ENCODE measurements at regions not wholly inside any gene's neighbourhood (a gene's known extent, or its start where the extent isn't known, plus 50 kb on each side); places are given as distances from the start of the nearest gene placed in this dataset.

DNA sequence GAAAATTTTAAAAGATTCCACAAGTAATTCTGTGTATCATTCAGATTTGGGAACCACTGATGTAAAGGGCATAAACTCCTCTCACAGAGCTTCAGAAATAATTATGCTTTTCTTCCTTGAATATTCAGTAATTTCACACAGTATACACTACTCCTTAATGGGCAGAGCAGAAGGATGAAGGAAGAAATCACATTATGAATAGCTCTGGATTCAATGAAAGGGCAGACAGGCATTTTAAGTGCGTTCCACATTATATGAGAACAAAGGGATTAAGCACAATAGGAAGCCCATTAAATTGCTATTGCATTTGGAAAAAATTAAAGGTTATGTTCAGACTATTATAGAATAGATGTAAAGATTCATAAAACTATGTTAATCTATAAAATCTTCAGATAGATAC is 142.6 kb downstream of the PDHA2 start:
- Histone ChIP-seq H3K4me1 (no peaks in the 10 kb centered on the region), H3K9me3 (no peaks in the 10 kb centered on the region), H3K27ac (no peak overlapping the region), H3K27me3 (no peaks in the 10 kb centered on the region), H3K36me3 (no peaks in the 10 kb centered on the region), H3K4me3 (no peak overlapping the region)
- no peak for DNase-seq
- no peak for TF ChIP-seq POLR2AphosphoS5 (IDR thresholded peaks at IDR 0.05)
- TF ChIP-seq POLR2A (IDR thresholded peaks at IDR 0.05), result no peak
- TF ChIP-seq, protein P1, sequence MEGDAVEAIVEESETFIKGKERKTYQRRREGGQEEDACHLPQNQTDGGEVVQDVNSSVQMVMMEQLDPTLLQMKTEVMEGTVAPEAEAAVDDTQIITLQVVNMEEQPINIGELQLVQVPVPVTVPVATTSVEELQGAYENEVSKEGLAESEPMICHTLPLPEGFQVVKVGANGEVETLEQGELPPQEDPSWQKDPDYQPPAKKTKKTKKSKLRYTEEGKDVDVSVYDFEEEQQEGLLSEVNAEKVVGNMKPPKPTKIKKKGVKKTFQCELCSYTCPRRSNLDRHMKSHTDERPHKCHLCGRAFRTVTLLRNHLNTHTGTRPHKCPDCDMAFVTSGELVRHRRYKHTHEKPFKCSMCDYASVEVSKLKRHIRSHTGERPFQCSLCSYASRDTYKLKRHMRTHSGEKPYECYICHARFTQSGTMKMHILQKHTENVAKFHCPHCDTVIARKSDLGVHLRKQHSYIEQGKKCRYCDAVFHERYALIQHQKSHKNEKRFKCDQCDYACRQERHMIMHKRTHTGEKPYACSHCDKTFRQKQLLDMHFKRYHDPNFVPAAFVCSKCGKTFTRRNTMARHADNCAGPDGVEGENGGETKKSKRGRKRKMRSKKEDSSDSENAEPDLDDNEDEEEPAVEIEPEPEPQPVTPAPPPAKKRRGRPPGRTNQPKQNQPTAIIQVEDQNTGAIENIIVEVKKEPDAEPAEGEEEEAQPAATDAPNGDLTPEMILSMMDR (IDR thresholded peaks at IDR 0.05), result no peak
- TF ChIP-seq EP300 (IDR thresholded peaks at IDR 0.05; ENCODE audit: low read depth), result no peak
- 69 to 75% methylated on average over 1 of the region's 1 CpG for WGBS, 2 donors (ENCODE audit: low coverage in 1 of 2)
- in situ Hi-C loops (cut with MboI; ENCODE audit: low pct_ligation_motif_present in 1 of 4, low pct_unique_long_range_greater_than_20kb in 1 of 4, low sequenced_read_pairs in 3 of 4) (no loop called here), intact Hi-C loops (cut with DNase I; ENCODE audit: low total_unique reads) (no loop called here)

DNA sequence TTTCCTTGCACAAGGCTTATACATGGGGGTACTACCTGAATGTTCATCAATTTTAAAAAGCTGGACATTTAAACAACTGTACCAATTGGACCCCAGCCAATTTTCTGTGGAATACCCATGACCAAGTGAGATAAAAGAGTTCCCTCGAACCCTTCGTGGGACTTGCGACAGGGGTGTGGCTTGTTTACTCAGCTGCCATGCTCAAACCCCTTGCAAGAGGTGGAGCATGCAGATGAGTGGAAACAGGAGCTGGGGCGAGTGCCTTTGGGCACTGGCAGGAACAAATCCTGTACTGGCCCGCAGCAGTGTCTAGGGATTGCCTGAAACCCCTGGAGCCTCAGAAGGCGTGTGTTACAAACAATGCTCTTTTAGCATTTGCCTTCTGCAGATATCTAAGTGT is 144.2 kb downstream of the PDHA2 start:
- Histone ChIP-seq H3K9me3 (no peaks in the 10 kb centered on the region), H3K27ac (no peak overlapping the region), H3K27me3 (no peaks in the 10 kb centered on the region), H3K4me1 (no peaks in the 10 kb centered on the region), H3K4me3 (no peak overlapping the region), H3K36me3 (no peaks in the 10 kb centered on the region)
- no peak for DNase-seq
- TF ChIP-seq EP300 (IDR thresholded peaks at IDR 0.05; ENCODE audit: low read depth), result no peak
- TF ChIP-seq POLR2AphosphoS5 (IDR thresholded peaks at IDR 0.05), result no peak
- TF ChIP-seq, protein P1 (IDR thresholded peaks at IDR 0.05), result no peak
- TF ChIP-seq POLR2A (IDR thresholded peaks at IDR 0.05), result no peak
- in situ Hi-C loops (cut with MboI; ENCODE audit: low pct_ligation_motif_present in 1 of 4, low pct_unique_long_range_greater_than_20kb in 1 of 4, low sequenced_read_pairs in 3 of 4), result no loop called here
- intact Hi-C loops (cut with DNase I; ENCODE audit: low total_unique reads), result no loop called here
- WGBS, 2 donors (ENCODE audit: low coverage in 1 of 2), result 69% methylated on average over 6 of the region's 6 CpGs; no CpG with 5 or more reads in 1 of the 2 donors

DNA sequence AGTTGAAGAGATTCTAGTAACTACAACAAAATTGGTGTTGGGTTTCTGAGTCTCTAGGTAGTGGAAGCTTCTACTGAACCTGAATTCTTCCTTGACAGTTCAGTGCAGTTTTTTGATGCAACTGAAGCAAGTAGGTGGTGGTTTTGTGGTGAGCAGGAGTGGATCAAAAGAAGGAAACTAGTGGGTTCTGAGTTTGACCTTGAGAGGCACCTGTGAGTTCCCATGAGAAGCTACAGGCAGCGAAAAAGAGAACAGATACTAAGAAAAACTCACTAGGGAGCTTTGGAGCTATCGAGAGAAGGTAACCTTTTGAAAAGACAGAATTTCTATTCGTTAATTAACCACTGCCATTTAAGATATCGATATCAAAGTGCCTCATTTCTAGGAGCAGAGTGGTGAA is 145.2 kb downstream of the PDHA2 start:
- Histone ChIP-seq H3K27ac (no peak overlapping the region), H3K4me3 (no peak overlapping the region), H3K4me1 (no peaks in the 10 kb centered on the region), H3K27me3 (no peaks in the 10 kb centered on the region), H3K36me3 (no peaks in the 10 kb centered on the region), H3K9me3 (no peaks in the 10 kb centered on the region)
- no peak for TF ChIP-seq POLR2AphosphoS5 (IDR thresholded peaks at IDR 0.05)
- TF ChIP-seq POLR2A (IDR thresholded peaks at IDR 0.05), result no peak
- TF ChIP-seq EP300 (IDR thresholded peaks at IDR 0.05; ENCODE audit: low read depth), result no peak
- TF ChIP-seq, protein P1 (IDR thresholded peaks at IDR 0.05), result no peak
- intact Hi-C loops (cut with DNase I; ENCODE audit: low total_unique reads) (no loop called here), in situ Hi-C loops (cut with MboI; ENCODE audit: low pct_ligation_motif_present in 1 of 4, low pct_unique_long_range_greater_than_20kb in 1 of 4, low sequenced_read_pairs in 3 of 4) (no loop called here)
- no peak for DNase-seq
- 64 to 82% methylated on average over 4 of the region's 4 CpGs for WGBS, 2 donors (ENCODE audit: low coverage in 1 of 2)

DNA sequence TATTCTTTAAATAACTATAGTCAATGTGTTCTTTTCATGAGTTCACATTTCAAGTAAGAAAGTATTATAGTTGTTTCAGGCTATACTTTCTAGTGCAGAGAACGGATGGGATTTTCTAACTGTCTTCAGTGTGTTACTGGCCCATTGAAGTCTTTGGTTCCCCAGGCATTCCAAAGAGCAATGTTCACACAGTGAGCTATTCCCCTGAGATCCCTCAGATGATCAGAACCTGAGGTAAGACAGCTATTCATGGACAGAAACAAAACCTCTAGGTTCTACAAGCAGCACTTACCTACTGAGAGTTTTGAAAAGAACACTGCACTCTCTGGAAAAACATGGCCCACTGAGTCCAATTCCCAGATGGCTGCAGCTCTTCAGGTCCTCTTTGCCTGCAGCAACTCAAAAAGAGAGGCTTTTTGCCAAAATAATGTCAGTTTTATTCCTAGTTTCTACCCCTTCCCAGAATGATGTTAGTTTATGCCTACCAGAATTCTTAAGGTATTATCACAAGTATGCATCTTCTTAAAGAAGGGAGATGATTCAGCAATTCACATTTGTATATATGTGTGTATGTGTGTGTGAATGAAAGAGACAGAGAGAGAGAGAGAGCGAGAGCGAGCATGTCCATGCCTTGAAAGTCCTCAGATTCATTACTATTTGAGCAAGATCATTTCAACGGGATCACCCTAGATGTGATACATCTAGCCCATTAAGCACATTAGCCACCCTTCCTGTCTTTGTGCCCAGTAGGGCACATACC is 146.1 kb downstream of the PDHA2 start:
- intact Hi-C loops (cut with DNase I; ENCODE audit: low total_unique reads), result no loop called here
- 75 to 87% methylated on average over 4 of the region's 4 CpGs for WGBS, 2 donors (ENCODE audit: low coverage in 1 of 2)
- DNase-seq, result no peak
- no peaks in the 10 kb centered on the region for H3K27me3 ChIP-seq
- H3K36me3 ChIP-seq, result no peaks in the 10 kb centered on the region
- no peaks in the 10 kb centered on the region for H3K9me3 ChIP-seq
- in situ Hi-C loops (cut with MboI; ENCODE audit: low pct_ligation_motif_present in 1 of 4, low pct_unique_long_range_greater_than_20kb in 1 of 4, low sequenced_read_pairs in 3 of 4), result no loop called here
- TF ChIP-seq EP300 (IDR thresholded peaks at IDR 0.05; ENCODE audit: low read depth), result no peak
- TF ChIP-seq POLR2A (IDR thresholded peaks at IDR 0.05), result no peak
- TF ChIP-seq, protein P1 (IDR thresholded peaks at IDR 0.05), result no peak
- no peak for TF ChIP-seq POLR2AphosphoS5 (IDR thresholded peaks at IDR 0.05)
- H3K27ac ChIP-seq, result no peak overlapping the region
- H3K4me3 ChIP-seq, result no peak overlapping the region
- H3K4me1 ChIP-seq, result no peaks in the 10 kb centered on the region

Data from transverse colon (tissue), 4 donors.